ENCODE measurements at regions not wholly inside any gene's neighbourhood (a gene's known extent, or its start where the extent isn't known, plus 50 kb on each side); places are given as distances from the start of the nearest gene placed in this dataset.

DNA sequence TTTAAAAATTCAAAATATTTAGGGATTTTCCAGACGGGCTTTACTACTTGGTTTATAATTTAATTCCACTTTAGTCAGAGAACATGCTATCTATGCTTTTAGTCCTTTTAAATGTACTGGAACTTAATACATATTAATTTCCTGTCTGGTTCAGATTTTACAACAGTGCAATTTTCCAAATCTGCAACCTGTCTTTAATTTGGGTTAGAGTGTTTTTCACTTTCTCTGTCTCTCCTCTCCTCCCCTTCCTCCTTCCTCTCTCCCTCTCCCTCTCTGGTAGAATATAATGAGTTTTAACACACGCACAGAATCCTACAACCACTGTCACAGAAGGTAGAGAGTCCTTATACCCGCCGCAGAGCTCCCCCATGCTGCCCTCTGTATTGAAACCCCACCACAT lies 950.7 kb downstream of the BRD1 start:
- no peak overlapping the region for H3K27ac ChIP-seq
- no peaks in the 10 kb centered on the region for H3K36me3 ChIP-seq
- peaks cover 0 to 7% of the 10 kb centered on the region in 2 donors for H3K9me3 ChIP-seq
- TF ChIP-seq, protein P1, sequence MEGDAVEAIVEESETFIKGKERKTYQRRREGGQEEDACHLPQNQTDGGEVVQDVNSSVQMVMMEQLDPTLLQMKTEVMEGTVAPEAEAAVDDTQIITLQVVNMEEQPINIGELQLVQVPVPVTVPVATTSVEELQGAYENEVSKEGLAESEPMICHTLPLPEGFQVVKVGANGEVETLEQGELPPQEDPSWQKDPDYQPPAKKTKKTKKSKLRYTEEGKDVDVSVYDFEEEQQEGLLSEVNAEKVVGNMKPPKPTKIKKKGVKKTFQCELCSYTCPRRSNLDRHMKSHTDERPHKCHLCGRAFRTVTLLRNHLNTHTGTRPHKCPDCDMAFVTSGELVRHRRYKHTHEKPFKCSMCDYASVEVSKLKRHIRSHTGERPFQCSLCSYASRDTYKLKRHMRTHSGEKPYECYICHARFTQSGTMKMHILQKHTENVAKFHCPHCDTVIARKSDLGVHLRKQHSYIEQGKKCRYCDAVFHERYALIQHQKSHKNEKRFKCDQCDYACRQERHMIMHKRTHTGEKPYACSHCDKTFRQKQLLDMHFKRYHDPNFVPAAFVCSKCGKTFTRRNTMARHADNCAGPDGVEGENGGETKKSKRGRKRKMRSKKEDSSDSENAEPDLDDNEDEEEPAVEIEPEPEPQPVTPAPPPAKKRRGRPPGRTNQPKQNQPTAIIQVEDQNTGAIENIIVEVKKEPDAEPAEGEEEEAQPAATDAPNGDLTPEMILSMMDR (IDR thresholded peaks at IDR 0.05) = no peak
- H3K4me1 ChIP-seq = no peaks in the 10 kb centered on the region
- DNase-seq (ENCODE audit: low spot score) = no peak
- no peaks in the 10 kb centered on the region for H3K27me3 ChIP-seq
- H3K4me3 ChIP-seq = no peak overlapping the region

DNA sequence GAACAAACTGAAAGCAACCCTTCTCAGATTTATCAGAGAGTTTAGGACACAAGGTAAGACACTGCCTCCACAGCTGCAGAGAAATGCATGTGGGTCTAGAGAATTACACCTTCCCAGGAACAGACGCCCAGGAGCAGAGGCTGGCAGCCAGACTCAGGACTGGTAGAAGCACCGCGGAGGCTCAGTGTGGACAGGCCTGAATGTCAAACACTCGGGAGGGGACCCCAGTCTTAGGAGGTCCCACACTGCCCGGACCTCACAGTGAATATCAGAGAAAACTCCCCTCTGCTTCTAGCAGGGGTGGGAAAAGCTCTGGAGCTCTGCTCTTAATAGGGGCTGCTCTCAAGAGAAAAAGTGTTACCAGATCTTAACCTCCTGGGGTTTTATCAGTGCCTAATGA lies 952.7 kb downstream of the BRD1 start:
- H3K27me3 ChIP-seq = no peaks in the 10 kb centered on the region

DNA sequence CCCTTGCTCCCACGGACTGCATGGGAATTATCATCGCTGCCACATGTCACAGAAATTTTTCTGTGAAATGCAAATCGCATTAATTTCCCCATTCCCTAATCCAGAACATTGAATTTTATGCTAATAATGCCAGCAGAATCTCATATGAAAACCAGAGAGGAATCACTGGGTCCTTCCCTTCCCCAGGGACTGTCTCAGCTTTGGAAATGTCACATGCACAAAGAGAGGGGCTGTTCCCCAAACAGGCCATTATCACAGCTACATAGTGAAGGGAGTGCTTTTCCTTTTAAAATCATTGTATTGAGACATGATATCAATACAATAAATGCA lies 954.5 kb downstream of the BRD1 start:
- Histone ChIP-seq H3K4me3 (no peak overlapping the region), H3K36me3 (no peaks in the 10 kb centered on the region)
- TF ChIP-seq, protein P1 (IDR thresholded peaks at IDR 0.05) = no peak

More for the DNA sequence above, 952.7 kb downstream of the BRD1 start:
- Histone ChIP-seq H3K4me3 (no peak overlapping the region), H3K27ac (no peak overlapping the region), H3K9me3 (peaks cover 0 to 8% of the 10 kb centered on the region in 2 donors), H3K4me1 (no peaks in the 10 kb centered on the region), H3K36me3 (no peaks in the 10 kb centered on the region)
- TF ChIP-seq, protein P1 (IDR thresholded peaks at IDR 0.05) = no peak
- no peak for DNase-seq (ENCODE audit: low spot score)

DNA sequence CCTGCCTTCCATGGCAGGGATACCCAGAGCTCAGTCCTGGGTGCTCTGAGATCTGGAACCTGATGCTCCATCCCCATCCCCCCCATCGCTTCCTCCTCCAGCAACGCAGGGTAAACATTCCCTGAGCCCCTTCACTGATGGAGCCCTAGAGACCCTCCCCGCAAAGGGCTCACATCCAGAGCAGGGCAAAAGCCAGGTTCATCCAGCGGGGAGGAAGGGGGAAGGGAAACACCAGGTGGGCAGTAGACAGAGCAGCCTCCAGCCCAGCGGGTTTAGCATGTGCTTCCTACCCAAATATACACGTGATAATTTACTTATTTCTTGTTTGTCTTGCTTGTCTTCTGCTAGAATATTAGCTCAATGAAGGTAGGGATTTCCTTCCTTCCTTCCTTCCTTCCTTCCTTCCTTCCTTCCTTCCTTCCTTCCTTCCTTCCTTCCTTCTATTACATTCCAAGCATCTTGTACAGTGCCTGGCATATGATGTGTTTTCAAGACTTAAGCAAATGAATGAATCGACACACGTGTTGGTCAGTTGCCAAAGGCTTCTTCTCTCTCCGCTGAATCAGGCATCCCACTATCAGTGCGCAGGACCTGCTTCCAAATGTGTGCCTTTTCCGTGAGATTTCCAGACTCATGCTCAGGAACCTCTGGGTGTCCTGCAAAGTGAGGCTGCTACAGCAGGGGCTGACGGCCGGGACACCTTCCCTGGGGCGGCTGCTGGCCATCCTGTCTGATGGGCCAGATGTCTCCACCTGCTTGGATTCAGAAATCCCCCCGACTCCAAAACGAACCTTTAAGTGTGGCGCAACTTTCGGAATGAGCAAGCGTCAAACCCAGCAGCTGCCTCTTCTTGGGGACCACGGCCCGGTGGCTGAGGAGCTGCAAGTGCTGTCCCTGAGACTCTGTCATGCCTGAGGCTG lies 955.1 kb downstream of the BRD1 start:
- Histone ChIP-seq H3K27me3 (no peaks in the 10 kb centered on the region), H3K36me3 (no peaks in the 10 kb centered on the region), H3K4me3 (no peak overlapping the region), H3K27ac (no peak overlapping the region), H3K9me3 (peaks cover 0 to 11% of the 10 kb centered on the region in 2 donors), H3K4me1 (no peaks in the 10 kb centered on the region)
- DNase-seq (ENCODE audit: low spot score) = no peak
- TF ChIP-seq, protein P1 (IDR thresholded peaks at IDR 0.05) = no peak

More for the DNA sequence above, 954.5 kb downstream of the BRD1 start:
- Histone ChIP-seq H3K4me1 (no peaks in the 10 kb centered on the region), H3K9me3 (peaks cover 0 to 11% of the 10 kb centered on the region in 2 donors), H3K27ac (no peak overlapping the region), H3K27me3 (no peaks in the 10 kb centered on the region)
- DNase-seq (ENCODE audit: low spot score) = no peak

DNA sequence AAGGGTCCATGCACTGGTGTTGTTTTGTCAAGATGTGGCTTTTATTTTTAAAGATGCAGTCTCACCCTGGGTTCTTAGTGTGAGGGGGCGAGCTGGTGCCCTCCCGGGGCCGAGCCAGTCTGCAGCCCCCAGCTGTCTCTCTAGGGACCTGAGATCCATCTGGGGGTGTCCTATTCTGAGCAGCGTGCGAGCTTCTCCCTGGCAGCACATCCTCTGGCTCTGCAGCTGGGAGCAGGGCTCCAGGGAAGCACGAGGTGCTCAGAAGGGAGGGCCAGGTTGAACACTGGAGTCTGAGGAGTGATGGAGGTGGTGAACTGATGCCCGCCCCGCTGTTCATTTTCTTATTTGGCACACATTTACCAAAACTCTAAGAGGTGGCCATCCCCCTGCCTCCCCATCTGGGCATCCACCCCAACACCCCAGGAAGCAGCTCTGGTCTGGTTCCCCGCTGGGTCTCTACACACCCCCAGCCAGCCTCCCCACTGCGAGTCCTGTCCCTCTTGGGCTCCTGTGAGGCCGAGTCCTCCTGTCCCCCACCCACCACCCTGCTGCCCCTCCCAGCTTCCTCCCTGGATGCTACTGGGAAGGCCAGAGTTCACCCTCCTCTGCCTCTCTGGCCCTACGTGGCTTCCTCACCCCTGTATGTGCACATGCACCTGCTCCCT lies 956.4 kb downstream of the BRD1 start:
- no peaks in the 10 kb centered on the region for H3K4me1 ChIP-seq
- H3K27me3 ChIP-seq = no peaks in the 10 kb centered on the region
- no peak overlapping the region for H3K27ac ChIP-seq
- H3K9me3 ChIP-seq = peaks cover 0 to 10% of the 10 kb centered on the region in 2 donors
- TF ChIP-seq, protein P1 (IDR thresholded peaks at IDR 0.05) = no peak
- no peaks in the 10 kb centered on the region for H3K36me3 ChIP-seq
- no peak for DNase-seq (ENCODE audit: low spot score)
- no peak overlapping the region for H3K4me3 ChIP-seq

All from right atrium auricular region (tissue), 2 donors.